Stomach (tissue), 8 donors: ENCODE measurements at regions not wholly inside any gene's neighbourhood (a gene's known extent, or its start where the extent isn't known, plus 50 kb on each side); places are given as distances from the start of the nearest gene placed in this dataset.

Experiments used
- DNase-seq, 2 donors: peaks; one replicate each; pipeline versions ENCODE4 v3.0.0 to v3.0.0-alpha.2; 2013 to 2019
- H3K27ac ChIP-seq, 5 donors: fragments of 200-600 bp in 4 of 5; sonication (generic) in 4 of 5; one replicate each; pipeline ENCODE4 v1.5.1; 2013 to 2019; ENCODE audit warnings: mild to moderate bottlenecking in 1 of 5, moderate library complexity in 1 of 5
- H3K27me3 ChIP-seq, 3 donors: fragments of 200-600 bp; sonication (generic); one replicate each; pipeline ENCODE4 v1.5.1; 2017 to 2019; ENCODE audit warnings: mixed run types in 1 of 3
- H3K36me3 ChIP-seq, 4 donors: fragments of 200-600 bp; sonication (generic); 1 replicate in 3 of 4; 2 replicates in 1 of 4; pipeline ENCODE4 v1.5.1; 2016 to 2019
- H3K4me1 ChIP-seq, 4 donors: fragments of 200-600 bp; sonication (generic); one replicate each; pipeline ENCODE4 v1.5.1; 2016 to 2019
- H3K4me3 ChIP-seq, 4 donors: fragments of 200-600 bp; sonication (generic) in 3 of 4; one replicate each; pipeline ENCODE4 v1.5.1; 2016 to 2019; ENCODE audit warnings: mild to moderate bottlenecking in 1 of 4
- H3K9me3 ChIP-seq, 4 donors: fragments of 200-600 bp; sonication (generic); one replicate each; pipeline ENCODE4 v1.5.1; 2016 to 2019
- EP300 ChIP-seq: sonication (generic); formaldehyde crosslinking; IDR thresholded peaks from one replicate; pipeline ENCODE4 v1.6.1; 2017; ENCODE audit warnings: antibody characterized with exemption
- POLR2A ChIP-seq, 4 donors: fragments of 450-650 bp; IDR thresholded peaks; one replicate each; pipeline ENCODE4 v1.6.1; 2016; ENCODE audit warnings: antibody characterized with exemption in 4 of 4, control low read depth in 2 of 4, mild to moderate bottlenecking in 1 of 4, moderate library complexity in 1 of 4
- POLR2AphosphoS5 ChIP-seq, 3 donors: sonication (generic); formaldehyde crosslinking; IDR thresholded peaks; one replicate each; pipeline ENCODE4 v1.6.1; 2016; ENCODE audit warnings: antibody characterized with exemption in 3 of 3
- WGBS, 5 donors: extraction: QIAGEN DNeasy Blood & Tissue Kit in 3 of 5; methylation state at CpG; one replicate each; pipeline versions ENCODE4 v1.1.5 to v1.1.7; 2013 to 2018; 5-methylcytosine and 5-hydroxymethylcytosine counted together
- intact Hi-C: fragments of 100-400 bp; cut with DNase I; formaldehyde crosslinking; loops from one replicate; pipeline ENCODE4 v1.15.1; 2023; ENCODE audit warnings: low total_unique reads
- TF ChIP-seq, protein P1 (sequence below), 7 experiments: fragments of 450-650 bp in 4 of 7; fragments of 200-600 bp in 3 of 7; sonication (generic) in 3 of 7; IDR thresholded peaks; one replicate each; pipeline ENCODE4 v1.5.1; 2016 to 2019; ENCODE audit warnings: antibody characterized with exemption in 7 of 7, control low read depth in 2 of 7, mild to moderate bottlenecking in 1 of 7
- donor health status: healthy with polysubstance abuse.
- donor health status: Bipolar disorder and iron deficiency.
- donor health status: healthy.

DNA sequence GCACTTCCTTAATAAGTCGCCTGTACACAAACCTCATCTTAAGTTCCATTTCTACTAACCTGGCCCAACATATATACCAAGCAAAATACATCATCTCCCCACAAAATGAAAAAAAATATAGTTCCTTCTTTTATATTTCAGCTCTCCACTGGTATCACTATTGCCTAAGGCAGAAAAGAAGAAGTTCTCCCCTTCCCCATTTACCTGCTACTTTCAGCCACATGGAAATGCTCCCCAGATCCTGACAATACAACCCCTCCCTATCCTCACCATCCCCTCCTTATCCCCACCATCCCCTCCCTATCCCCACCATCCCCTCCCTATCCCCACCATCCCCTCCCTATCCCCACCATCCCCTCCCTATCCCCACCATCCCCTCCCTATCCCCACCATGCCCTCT lies 175.7 kb downstream of the LINC00237 start:
- Histone ChIP-seq H3K27ac (no peak overlapping the region), H3K4me3 (no peak overlapping the region), H3K9me3 (no peaks in the 10 kb centered on the region), H3K4me1 (no peaks in the 10 kb centered on the region), H3K36me3 (no peaks in the 10 kb centered on the region), H3K27me3 (peaks cover 0 to 3% (median 0%) of the 10 kb centered on the region in 3 donors)
- TF ChIP-seq, protein P1, sequence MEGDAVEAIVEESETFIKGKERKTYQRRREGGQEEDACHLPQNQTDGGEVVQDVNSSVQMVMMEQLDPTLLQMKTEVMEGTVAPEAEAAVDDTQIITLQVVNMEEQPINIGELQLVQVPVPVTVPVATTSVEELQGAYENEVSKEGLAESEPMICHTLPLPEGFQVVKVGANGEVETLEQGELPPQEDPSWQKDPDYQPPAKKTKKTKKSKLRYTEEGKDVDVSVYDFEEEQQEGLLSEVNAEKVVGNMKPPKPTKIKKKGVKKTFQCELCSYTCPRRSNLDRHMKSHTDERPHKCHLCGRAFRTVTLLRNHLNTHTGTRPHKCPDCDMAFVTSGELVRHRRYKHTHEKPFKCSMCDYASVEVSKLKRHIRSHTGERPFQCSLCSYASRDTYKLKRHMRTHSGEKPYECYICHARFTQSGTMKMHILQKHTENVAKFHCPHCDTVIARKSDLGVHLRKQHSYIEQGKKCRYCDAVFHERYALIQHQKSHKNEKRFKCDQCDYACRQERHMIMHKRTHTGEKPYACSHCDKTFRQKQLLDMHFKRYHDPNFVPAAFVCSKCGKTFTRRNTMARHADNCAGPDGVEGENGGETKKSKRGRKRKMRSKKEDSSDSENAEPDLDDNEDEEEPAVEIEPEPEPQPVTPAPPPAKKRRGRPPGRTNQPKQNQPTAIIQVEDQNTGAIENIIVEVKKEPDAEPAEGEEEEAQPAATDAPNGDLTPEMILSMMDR (IDR thresholded peaks at IDR 0.05) = no peak
- no peak for TF ChIP-seq POLR2AphosphoS5 (IDR thresholded peaks at IDR 0.05)
- no peak for TF ChIP-seq POLR2A (IDR thresholded peaks at IDR 0.05)
- no peak for TF ChIP-seq EP300
- WGBS, 5 donors = 67 to 73% (median 72%) methylated on average over 1 of the region's 1 CpG
- no peak for DNase-seq
- intact Hi-C loops = no loop called here

DNA sequence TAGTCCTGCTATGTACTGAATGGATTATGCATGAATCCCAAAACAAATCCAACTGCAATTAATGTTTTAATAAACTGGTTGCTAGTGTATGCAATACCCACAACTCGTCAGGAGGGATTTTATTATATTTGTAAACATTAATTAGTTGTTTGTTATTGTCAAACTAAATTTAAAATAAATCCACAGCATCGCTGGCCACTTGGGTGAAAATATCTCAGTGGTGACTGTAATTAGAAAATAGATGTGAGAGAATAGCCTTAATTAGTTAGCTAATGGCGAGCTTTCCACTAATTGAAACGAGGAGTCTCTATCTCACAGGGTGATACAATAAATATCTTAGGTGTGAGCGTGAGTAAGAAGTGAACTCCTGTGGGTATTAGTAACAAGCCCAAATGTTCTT lies 176.8 kb downstream of the LINC00237 start:
- Histone ChIP-seq H3K27me3 (peaks cover 0 to 3% (median 0%) of the 10 kb centered on the region in 3 donors), H3K27ac (no peak overlapping the region), H3K36me3 (no peaks in the 10 kb centered on the region), H3K4me1 (no peaks in the 10 kb centered on the region), H3K4me3 (no peak overlapping the region), H3K9me3 (no peaks in the 10 kb centered on the region)
- intact Hi-C loops = no loop called here
- 55 to 64% (median 57%) methylated on average over 5 of the region's 5 CpGs for WGBS, 5 donors
- TF ChIP-seq EP300 = no peak
- TF ChIP-seq, protein P1 (IDR thresholded peaks at IDR 0.05) = no peak
- TF ChIP-seq POLR2A (IDR thresholded peaks at IDR 0.05) = no peak
- no peak for TF ChIP-seq POLR2AphosphoS5 (IDR thresholded peaks at IDR 0.05)
- DNase-seq = no peak

DNA sequence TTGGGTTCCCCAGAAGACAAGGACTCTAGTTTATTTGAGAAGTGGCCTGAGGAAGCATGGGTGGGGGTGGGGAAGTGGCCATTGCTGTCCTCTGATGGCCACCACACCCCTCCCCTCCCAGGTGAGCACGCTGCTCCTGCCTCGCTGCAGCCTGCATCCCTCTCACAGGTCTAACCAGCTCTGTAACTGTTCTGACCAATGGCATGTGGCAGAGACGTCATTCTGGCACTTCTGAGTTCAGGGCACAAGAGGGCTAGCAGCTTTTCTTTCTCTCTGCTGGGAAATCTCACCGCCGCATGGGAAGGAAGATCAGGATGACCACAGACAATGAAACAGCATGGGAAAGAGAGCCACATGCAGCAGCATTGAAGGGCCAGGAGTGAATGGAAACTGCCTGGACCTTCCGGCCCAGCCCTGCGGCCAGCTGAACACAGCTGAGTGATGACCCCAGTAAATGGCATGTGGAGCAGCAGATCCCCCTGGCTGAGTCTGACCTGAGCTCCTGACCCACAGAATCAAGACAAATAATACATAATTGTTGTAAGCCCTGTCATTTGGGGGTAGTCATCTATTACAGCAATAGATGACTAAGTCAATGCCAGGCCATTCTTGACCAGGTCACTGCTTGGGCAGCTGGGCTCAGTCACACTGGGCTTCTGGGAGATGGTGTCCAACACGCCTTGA lies 179.8 kb downstream of the LINC00237 start:
- 61 to 73% (median 70%) methylated on average over 8 of the region's 8 CpGs for WGBS, 5 donors
- Histone ChIP-seq H3K4me1 (no peaks in the 10 kb centered on the region), H3K9me3 (no peaks in the 10 kb centered on the region), H3K4me3 (no peak overlapping the region), H3K36me3 (no peaks in the 10 kb centered on the region), H3K27me3 (no peaks in the 10 kb centered on the region), H3K27ac (no peak overlapping the region)
- TF ChIP-seq EP300 = no peak
- TF ChIP-seq, protein P1 (IDR thresholded peaks at IDR 0.05) = no peak
- no peak for TF ChIP-seq POLR2AphosphoS5 (IDR thresholded peaks at IDR 0.05)
- no peak for TF ChIP-seq POLR2A (IDR thresholded peaks at IDR 0.05)
- intact Hi-C loops = no loop called here
- DNase-seq = no peak

DNA sequence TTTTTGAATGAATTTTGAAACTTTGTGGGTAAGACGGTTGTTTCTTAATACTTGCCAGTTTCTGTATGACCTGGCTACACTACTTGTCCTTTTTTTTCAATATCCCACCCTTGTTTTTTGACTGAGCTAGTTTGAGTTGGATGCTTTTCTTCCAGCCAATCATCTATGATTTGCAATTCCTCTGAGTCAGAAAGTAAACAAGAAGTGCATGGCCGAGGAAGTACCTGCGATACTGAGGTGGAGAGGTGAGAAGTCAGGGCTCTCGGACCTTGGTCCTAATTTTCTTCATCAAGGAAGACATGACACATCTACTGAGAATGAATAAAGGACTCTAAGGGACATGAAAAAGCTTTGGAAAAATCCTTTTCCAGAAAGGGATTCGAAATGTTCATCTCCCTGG lies 185.7 kb downstream of the LINC00237 start:
- intact Hi-C loops = no loop called here
- TF ChIP-seq EP300 (no peak), POLR2A (IDR thresholded peaks at IDR 0.05) (no peak), POLR2AphosphoS5 (IDR thresholded peaks at IDR 0.05) (no peak)
- TF ChIP-seq, protein P1 (IDR thresholded peaks at IDR 0.05) = no peak
- Histone ChIP-seq H3K9me3 (peaks cover 0 to 25% (median 23%) of the 10 kb centered on the region in 4 donors), H3K4me1 (no peaks in the 10 kb centered on the region), H3K27ac (no peak overlapping the region), H3K36me3 (no peaks in the 10 kb centered on the region), H3K4me3 (no peak overlapping the region), H3K27me3 (no peaks in the 10 kb centered on the region)
- WGBS, 5 donors = 46 to 57% (median 52%) methylated on average over 5 of the region's 5 CpGs
- DNase-seq = no peak
